ENCODE measurements at regions not wholly inside any gene's neighbourhood (a gene's known extent, or its start where the extent isn't known, plus 50 kb on each side); places are given as distances from the start of the nearest gene placed in this dataset.
"Not testable (repeated sequence)": the region's sequence is repeated elsewhere in the genome, so short reads cannot be mapped to it uniquely, and the experiment has no call there.

GRCh38 chr21:32823296-32823695 is 51.7 kb upstream of the PAXBP1 start:
- not testable (repeated sequence) for DNase-seq

GRCh38 chr21:32824950-32825349 is 53.4 kb upstream of the PAXBP1 start:
- no peak for DNase-seq

GRCh38 chr21:32826329-32827167 is 55.0 kb upstream of the PAXBP1 start:
- peak; percentile 27 to 52 for DNase-seq

GRCh38 chr21:32828908-32829307 is 57.4 kb upstream of the PAXBP1 start:
- no peak for DNase-seq

GRCh38 chr21:32829504-32829903 is 57.9 kb upstream of the PAXBP1 start:
- DNase-seq: no peak

- DNase-seq: not testable (repeated sequence)
Measured at GRCh38 chr21:32831779-32832178, 60.2 kb upstream of the PAXBP1 start.

- no peak for DNase-seq
Measured at GRCh38 chr21:32834211-32834915, 62.8 kb upstream of the PAXBP1 start.

GRCh38 chr21:32834916-32835235 is 63.3 kb upstream of the PAXBP1 start:
- DNase-seq: no peak

DNA sequence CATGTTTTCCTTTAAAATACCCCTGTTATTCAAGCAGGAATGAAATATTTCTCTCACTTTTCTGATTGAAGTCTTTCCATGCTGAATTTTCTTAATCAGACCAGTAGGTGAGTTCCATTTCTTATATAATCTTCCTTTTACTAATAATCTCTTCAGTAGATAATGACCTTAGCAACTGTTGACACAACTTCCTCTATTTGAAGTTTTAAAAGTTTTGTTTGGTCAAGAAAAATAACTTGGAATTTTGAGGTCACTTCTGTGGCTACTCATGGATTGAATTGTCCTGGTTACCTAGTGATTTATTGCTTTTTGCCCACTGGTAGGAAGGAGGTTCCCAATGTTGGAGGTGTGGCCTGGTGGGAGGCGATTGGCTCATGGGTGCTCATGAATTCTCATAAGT is 70.6 kb upstream of the PAXBP1 start:
- DNase-seq: no peak

GRCh38 chr21:32843561-32843960 is 72.0 kb upstream of the PAXBP1 start:
- no peak for DNase-seq

DNA sequence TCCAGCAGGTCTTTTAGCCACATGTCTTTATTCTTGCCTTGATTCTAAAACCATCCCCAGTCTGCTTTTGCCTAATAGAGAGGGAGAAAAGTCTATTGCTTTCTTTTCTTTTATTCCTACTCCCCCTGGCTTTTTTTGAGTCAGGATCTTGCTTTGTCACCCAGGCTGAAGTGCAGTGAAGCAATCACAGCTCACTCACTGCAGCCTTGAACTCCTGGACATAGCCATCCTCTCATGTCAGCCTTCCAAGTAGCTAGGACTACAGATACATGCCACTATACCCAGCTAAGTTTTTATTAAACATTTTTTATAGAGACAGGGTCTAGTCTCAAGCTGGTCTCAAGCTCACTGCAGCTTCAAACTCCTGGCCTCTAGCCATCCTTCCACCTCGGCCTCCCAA is 72.5 kb upstream of the PAXBP1 start:
- no peak for DNase-seq

GRCh38 chr21:32844653-32845436 is 73.3 kb upstream of the PAXBP1 start:
- no peak for DNase-seq

- no peak for DNase-seq
Measured at GRCh38 chr21:32858628-32859027, 87.1 kb upstream of the PAXBP1 start.

- DNase-seq: no peak
Measured at GRCh38 chr21:32860399-32860798, 88.8 kb upstream of the PAXBP1 start.

DNA sequence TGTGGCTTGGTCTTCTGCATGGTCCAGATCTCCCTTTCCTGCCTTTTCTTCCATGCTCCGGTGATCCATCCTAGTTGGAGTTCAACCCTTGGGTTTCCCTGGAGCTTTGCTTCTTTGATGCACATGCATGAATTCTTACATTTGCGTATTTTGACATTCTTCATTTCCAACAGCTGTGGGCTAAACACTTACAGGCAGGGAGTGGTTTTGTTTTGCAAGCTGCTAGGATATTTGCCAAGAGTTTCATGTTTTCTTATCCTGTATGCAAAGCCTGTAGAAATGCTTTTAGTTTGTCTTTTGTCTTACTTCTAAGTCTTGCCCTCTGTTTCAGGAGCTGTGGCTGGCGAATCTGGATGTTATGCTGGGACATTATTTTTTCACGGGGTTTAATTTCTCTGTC is 90.3 kb upstream of the PAXBP1 start:
- peak; percentile 45 to 49 for DNase-seq

GRCh38 chr21:32867597-32867996 is 96.0 kb upstream of the PAXBP1 start:
- no peak for DNase-seq

GRCh38 chr21:32868631-32869454 is 97.3 kb upstream of the PAXBP1 start:
- no peak for DNase-seq

DNA sequence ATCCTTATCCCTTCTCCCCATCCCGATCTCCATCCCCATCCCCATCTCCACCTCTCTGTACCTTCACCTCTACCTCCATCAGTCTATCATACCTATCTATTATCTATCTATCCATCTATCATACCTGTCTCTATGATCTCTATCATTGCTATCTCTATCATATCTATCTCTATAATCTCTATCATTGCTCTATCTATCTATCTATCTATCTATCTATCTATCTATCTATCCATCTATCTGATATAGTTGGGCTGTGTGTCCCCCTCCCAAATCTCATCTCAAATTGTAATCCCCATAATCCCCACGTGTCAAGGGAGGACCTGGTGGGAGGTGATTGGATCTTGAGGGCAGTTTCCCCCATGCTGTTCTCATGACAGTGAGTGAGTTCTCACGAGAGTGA is 97.9 kb upstream of the PAXBP1 start:
- DNase-seq: no peak

DNA sequence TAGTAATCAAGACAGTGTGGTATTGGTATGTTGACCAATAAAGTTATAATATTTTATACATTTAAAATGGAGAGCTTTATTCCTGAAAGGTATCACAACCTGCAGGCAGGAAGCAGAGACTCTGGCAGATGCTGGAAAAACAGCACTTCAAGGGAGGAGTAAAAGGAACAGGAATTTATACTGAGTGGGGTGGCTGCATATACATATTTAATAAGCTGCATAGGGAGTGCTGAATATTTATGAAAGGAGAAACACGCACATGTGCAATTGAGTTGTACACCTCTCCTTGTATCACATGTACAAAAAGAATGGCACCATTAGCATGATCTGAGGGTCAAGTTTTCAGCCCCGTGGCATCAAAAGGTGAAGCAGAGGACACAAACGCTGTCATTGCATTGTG is 104.9 kb upstream of the PAXBP1 start:
- no peak for DNase-seq

DNA sequence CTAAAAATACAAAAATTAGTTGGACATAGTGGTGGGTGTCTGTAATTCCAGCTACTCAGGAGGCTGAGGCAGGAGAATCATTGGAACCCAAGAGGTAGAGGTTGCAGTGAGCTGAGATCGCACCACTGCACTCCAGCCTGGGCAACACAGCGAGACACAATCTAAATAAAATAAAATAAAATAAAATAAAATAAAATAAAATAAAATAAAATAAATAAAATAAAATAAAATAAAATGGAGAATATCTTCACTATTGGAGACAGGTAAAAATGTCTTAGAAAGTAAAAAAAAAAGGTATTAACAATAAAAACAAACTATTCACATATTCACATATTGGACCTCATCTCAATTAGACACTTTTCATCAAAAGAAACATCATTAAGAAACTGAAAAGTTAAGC is 106.3 kb upstream of the PAXBP1 start:
- DNase-seq: not testable (repeated sequence)

- DNase-seq: no peak
Measured at GRCh38 chr21:32878661-32879060, 107.1 kb upstream of the PAXBP1 start.

DNA sequence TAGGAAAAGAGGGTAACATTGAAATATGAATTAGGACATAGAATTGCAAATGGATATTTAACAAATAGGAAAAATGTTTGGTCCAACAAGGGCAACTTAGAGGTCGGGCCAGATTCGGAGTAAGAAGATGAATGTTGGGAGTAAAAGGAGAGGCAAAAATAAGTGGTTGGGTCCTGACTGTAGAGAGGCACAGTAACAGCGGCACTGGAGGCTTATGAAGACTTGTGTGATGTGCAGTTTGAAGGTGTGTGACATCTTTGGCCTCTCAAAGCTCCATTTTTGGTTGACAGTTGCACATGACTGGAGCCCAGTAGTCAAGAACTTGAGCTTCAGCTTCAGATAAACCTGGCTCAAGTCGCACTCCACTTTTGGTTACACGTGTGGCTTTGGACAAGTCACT is 109.9 kb upstream of the PAXBP1 start:
- no peak for DNase-seq

Measured in right lung (tissue), 2 donors.